IPS-NIHi11 (cell line): ENCODE measurements at regions not wholly inside any gene's neighbourhood (a gene's known extent, or its start where the extent isn't known, plus 50 kb on each side); places are given as distances from the start of the nearest gene placed in this dataset.

Source experiments
- DNase-seq: peaks from one replicate; pipeline ENCODE4 v3.0.0; 2012; ENCODE audit warnings: mixed read lengths, low spot score

- no peak for DNase-seq
Measured at GRCh38 chr1:218717575-218717974, 372.4 kb downstream of the TGFB2 start.

GRCh38 chr1:218718206-218718605 lies 373.1 kb downstream of the TGFB2 start:
- DNase-seq: no peak

GRCh38 chr1:218718977-218719376 lies 373.8 kb downstream of the TGFB2 start:
- DNase-seq: no peak

- peak; percentile 26 for DNase-seq
Measured at GRCh38 chr1:218728898-218729565, 383.9 kb downstream of the TGFB2 start.

- no peak for DNase-seq
Measured at GRCh38 chr1:218735436-218736032, 390.4 kb downstream of the TGFB2 start.

GRCh38 chr1:218739426-218739825 lies 394.3 kb downstream of the TGFB2 start:
- DNase-seq: no peak

- no peak for DNase-seq
Measured at GRCh38 chr1:218741852-218742251, 396.7 kb downstream of the TGFB2 start.

- DNase-seq: no peak
Measured at GRCh38 chr1:218742467-218743262, 397.5 kb downstream of the TGFB2 start.

- no peak for DNase-seq
Measured at GRCh38 chr1:218743861-218744505, 398.8 kb downstream of the TGFB2 start.

GRCh38 chr1:218748071-218748470 lies 402.9 kb downstream of the TGFB2 start:
- no peak for DNase-seq

GRCh38 chr1:218750216-218750970 lies 405.3 kb downstream of the TGFB2 start:
- no peak for DNase-seq

- DNase-seq: no peak
Measured at GRCh38 chr1:218751208-218751948, 406.2 kb downstream of the TGFB2 start.

GRCh38 chr1:218752126-218752525 lies 407.0 kb downstream of the TGFB2 start:
- DNase-seq: no peak

- no peak for DNase-seq
Measured at GRCh38 chr1:218754477-218754876, 409.3 kb downstream of the TGFB2 start.

GRCh38 chr1:218755128-218755527 lies 410.0 kb downstream of the TGFB2 start:
- no peak for DNase-seq

GRCh38 chr1:218759795-218760194 lies 413.9 kb upstream of the LYPLAL1 start:
- DNase-seq: no peak

GRCh38 chr1:218760601-218761570 lies 412.8 kb upstream of the LYPLAL1 start:
- DNase-seq: no peak

- DNase-seq: no peak
Measured at GRCh38 chr1:218763538-218763937, 410.1 kb upstream of the LYPLAL1 start.

- no peak for DNase-seq
Measured at GRCh38 chr1:218765753-218766152, 407.9 kb upstream of the LYPLAL1 start.

- no peak for DNase-seq
Measured at GRCh38 chr1:218771931-218772330, 401.7 kb upstream of the LYPLAL1 start.
